NCI-H526 treated with DMSO at 0.1 percent for 48 hours (cell line): ENCODE measurements at regions not wholly inside any gene's neighbourhood (a gene's known extent, or its start where the extent isn't known, plus 50 kb on each side); places are given as distances from the start of the nearest gene placed in this dataset.
"Not testable (repeated sequence)": the region's sequence is repeated elsewhere in the genome, so short reads cannot be mapped to it uniquely, and the experiment has no call there.

ENCODE experiments used
- DNase-seq: peaks from one replicate; lab custom pipeline; 2025; lab: John Stamatoyannopoulos, UW

- no peak for DNase-seq
Measured at GRCh38 chr1:60268451-60268850, 194.9 kb upstream of the C1orf87 start.

- no peak for DNase-seq
Measured at GRCh38 chr1:60265560-60266535, 192.3 kb upstream of the C1orf87 start.

- DNase-seq = no peak
Measured at GRCh38 chr1:60262701-60263100, 189.1 kb upstream of the C1orf87 start.

- no peak for DNase-seq
Measured at GRCh38 chr1:60257531-60257930, 184.0 kb upstream of the C1orf87 start.

GRCh38 chr1:60255565-60255964, 182.0 kb upstream of the C1orf87 start:
- DNase-seq = no peak

GRCh38 chr1:60251426-60251825, 177.9 kb upstream of the C1orf87 start:
- DNase-seq = no peak

GRCh38 chr1:60247467-60247866, 173.9 kb upstream of the C1orf87 start:
- not testable (repeated sequence) for DNase-seq

GRCh38 chr1:60245324-60245723, 171.8 kb upstream of the C1orf87 start:
- DNase-seq = no peak

- no peak for DNase-seq
Measured at GRCh38 chr1:60244906-60245305, 171.3 kb upstream of the C1orf87 start.

GRCh38 chr1:60235275-60235674, 161.7 kb upstream of the C1orf87 start:
- DNase-seq = no peak

GRCh38 chr1:60234776-60235175, 161.2 kb upstream of the C1orf87 start:
- DNase-seq = no peak

- no peak for DNase-seq
Measured at GRCh38 chr1:60229821-60230220, 156.3 kb upstream of the C1orf87 start.

- no peak for DNase-seq
Measured at GRCh38 chr1:60228041-60228491, 154.5 kb upstream of the C1orf87 start.

- no peak for DNase-seq
Measured at GRCh38 chr1:60227601-60228000, 154.0 kb upstream of the C1orf87 start.

GRCh38 chr1:60225486-60225885, 151.9 kb upstream of the C1orf87 start:
- no peak for DNase-seq

- no peak for DNase-seq
Measured at GRCh38 chr1:60224523-60224922, 151.0 kb upstream of the C1orf87 start.

- DNase-seq = no peak
Measured at GRCh38 chr1:60223158-60223557, 149.6 kb upstream of the C1orf87 start.

GRCh38 chr1:60222360-60223115, 149.0 kb upstream of the C1orf87 start:
- DNase-seq = no peak

GRCh38 chr1:60213253-60213652, 139.7 kb upstream of the C1orf87 start:
- no peak for DNase-seq

GRCh38 chr1:60196026-60196425, 122.5 kb upstream of the C1orf87 start:
- no peak for DNase-seq

- no peak for DNase-seq
Measured at GRCh38 chr1:60185684-60186083, 112.1 kb upstream of the C1orf87 start.

- no peak for DNase-seq
Measured at GRCh38 chr1:60184521-60184920, 111.0 kb upstream of the C1orf87 start.
